Right lobe of liver (tissue), 6 donors: ENCODE measurements at regions not wholly inside any gene's neighbourhood (a gene's known extent, or its start where the extent isn't known, plus 50 kb on each side); places are given as distances from the start of the nearest gene placed in this dataset.

ENCODE experiments used
- ATAC-seq, 4 donors: fragments of 200-7000 bp; cut with Tn5 transposase; one replicate each; pipeline ENCODE4 v1.9.1; 2020; ENCODE audit warnings: mild to moderate bottlenecking in 4 of 4, moderate library complexity in 4 of 4
- DNase-seq, 3 donors: peaks; one replicate each; pipeline ENCODE4 v3.0.0-alpha.2; 2020
- H3K27ac ChIP-seq, 3 donors: fragments of 200-600 bp; one replicate each; pipeline ENCODE4 v1.8.0; 2022
- H3K27me3 ChIP-seq, 2 donors: fragments of 200-600 bp; one replicate each; pipeline ENCODE4 v1.8.0; 2022
- H3K36me3 ChIP-seq, 4 donors: fragments of 200-600 bp; sonication (generic) in 1 of 4; one replicate each; pipeline versions ENCODE4 v1.5.1 to v1.8.0; 2017 to 2022; ENCODE audit warnings: control low read depth in 1 of 4
- H3K4me1 ChIP-seq, 4 donors: fragments of 200-600 bp; sonication (generic) in 1 of 4; one replicate each; pipeline versions ENCODE4 v1.5.1 to v1.8.0; 2017 to 2022; ENCODE audit warnings: control low read depth in 1 of 4
- H3K4me3 ChIP-seq, 3 donors: fragments of 200-600 bp; one replicate each; pipeline ENCODE4 v1.8.0; 2022
- H3K9me3 ChIP-seq, 4 donors: fragments of 200-600 bp; sonication (generic) in 1 of 4; one replicate each; pipeline versions ENCODE4 v1.5.1 to v1.8.0; 2017 to 2022; ENCODE audit warnings: control low read depth in 1 of 4
- CTCF ChIP-seq, 4 donors: fragments of 200-600 bp in 3 of 4; fragments of 450-650 bp in 1 of 4; IDR thresholded peaks; one replicate each; pipeline versions ENCODE4 v1.5.1 to v1.8.0; 2016 to 2022; ENCODE audit warnings: antibody characterized with exemption in 4 of 4, mild to moderate bottlenecking in 2 of 4
- POLR2A ChIP-seq: fragments of 450-650 bp; IDR thresholded peaks from one replicate; pipeline ENCODE4 v1.6.1; 2017; ENCODE audit warnings: antibody characterized with exemption, mild to moderate bottlenecking
- WGBS: methylation state at CpG from one replicate; pipeline ENCODE4 v1.1.6; 2018; ENCODE audit warnings: low coverage, low lambda C conversion rate; ENCODE audit not compliant: insufficient coverage; ENCODE audit errors: missing lambda C conversion rate; 5-methylcytosine and 5-hydroxymethylcytosine counted together
- intact Hi-C, 2 donors: fragments of 100-400 bp; cut with DNase I; formaldehyde crosslinking; loops; one replicate each; pipeline versions ENCODE4 v1.11.2 to v1.14.1; 2022
- donor health status: DM: no; HTN: yes; CAD: no.
- donor health status: DM: no; HTN: no; CAD: no.
- donor health status: DM: no; HTN: no; CAD: no.
- donor health status: DM: no; HTN: yes; CAD: no.
- donor health status: DM: no; HTN: yes; CAD: no.

GRCh38 chr18:75760208-75760607 is 332.7 kb upstream of the SMIM21 start:
- no peak overlapping the region for H3K27ac ChIP-seq
- DNase-seq (no peak), ATAC-seq (no peak)
- H3K4me3 ChIP-seq, result no peak overlapping the region
- H3K4me1 ChIP-seq, result no peaks in the 10 kb centered on the region
- no peaks in the 10 kb centered on the region for H3K36me3 ChIP-seq
- TF ChIP-seq CTCF (IDR thresholded peaks at IDR 0.05), result no peak
- no peak for TF ChIP-seq POLR2A
- 33% methylated on average over 1 of the region's 1 CpG for WGBS
- intact Hi-C loops, result no loop called here
- no peaks in the 10 kb centered on the region for H3K27me3 ChIP-seq
- no peaks in the 10 kb centered on the region for H3K9me3 ChIP-seq

GRCh38 chr18:75757951-75758350 is 330.4 kb upstream of the SMIM21 start:
- WGBS, result 50% methylated on average over 6 of the region's 7 CpGs
- H3K27me3 ChIP-seq, result no peaks in the 10 kb centered on the region
- DNase-seq, result no peak
- H3K4me3 ChIP-seq, result no peak overlapping the region
- intact Hi-C loops, result no loop called here
- H3K9me3 ChIP-seq, result no peaks in the 10 kb centered on the region
- no peak for TF ChIP-seq POLR2A
- no peak for TF ChIP-seq CTCF (IDR thresholded peaks at IDR 0.05)
- H3K4me1 ChIP-seq, result no peaks in the 10 kb centered on the region
- ATAC-seq, result no peak
- H3K27ac ChIP-seq, result no peak overlapping the region
- no peaks in the 10 kb centered on the region for H3K36me3 ChIP-seq

GRCh38 chr18:75754433-75754832 is 326.9 kb upstream of the SMIM21 start:
- H3K36me3 ChIP-seq, result no peaks in the 10 kb centered on the region
- no peaks in the 10 kb centered on the region for H3K27me3 ChIP-seq
- ATAC-seq (no peak), DNase-seq (no peak)
- intact Hi-C loops, result no loop called here
- no peak overlapping the region for H3K27ac ChIP-seq
- H3K4me1 ChIP-seq, result no peaks in the 10 kb centered on the region
- H3K9me3 ChIP-seq, result no peaks in the 10 kb centered on the region
- no peak overlapping the region for H3K4me3 ChIP-seq
- TF ChIP-seq CTCF (IDR thresholded peaks at IDR 0.05) (no peak), POLR2A (no peak)
- WGBS, result 22% methylated on average over 2 of the region's 3 CpGs

- ATAC-seq, result peak in 1 of 4 donors; percentile 19
- Histone ChIP-seq H3K36me3 (no peaks in the 10 kb centered on the region), H3K27ac (no peak overlapping the region), H3K9me3 (no peaks in the 10 kb centered on the region), H3K4me1 (no peaks in the 10 kb centered on the region), H3K4me3 (no peak overlapping the region), H3K27me3 (no peaks in the 10 kb centered on the region)
- no peak for TF ChIP-seq POLR2A
- TF ChIP-seq CTCF (IDR thresholded peaks at IDR 0.05), result no peak
- WGBS, result no CpG with 5 or more reads among the region's 3 CpGs
- intact Hi-C loops, result no loop called here
- DNase-seq, result no peak
These were observed 326.2 kb upstream of the SMIM21 start for GRCh38 chr18:75753753-75754152.

- Histone ChIP-seq H3K27ac (no peak overlapping the region), H3K27me3 (no peaks in the 10 kb centered on the region), H3K4me3 (no peak overlapping the region), H3K36me3 (no peaks in the 10 kb centered on the region), H3K9me3 (no peaks in the 10 kb centered on the region), H3K4me1 (no peaks in the 10 kb centered on the region)
- 62% methylated on average over 2 of the region's 11 CpGs for WGBS
- ATAC-seq, result peak in 1 of 4 donors; percentile 27
- intact Hi-C loops, result no loop called here
- TF ChIP-seq POLR2A (no peak), CTCF (IDR thresholded peaks at IDR 0.05) (no peak)
- no peak for DNase-seq
These were observed 325.3 kb upstream of the SMIM21 start for GRCh38 chr18:75752740-75753263.
